ENCODE measurements at regions not wholly inside any gene's neighbourhood (a gene's known extent, or its start where the extent isn't known, plus 50 kb on each side); places are given as distances from the start of the nearest gene placed in this dataset.

- no peak for DNase-seq
Measured at GRCh38 chr1:112231331-112231730, 164.7 kb upstream of the CTTNBP2NL start.

GRCh38 chr1:112232848-112233247 lies 163.2 kb upstream of the CTTNBP2NL start:
- no peak for DNase-seq

DNA sequence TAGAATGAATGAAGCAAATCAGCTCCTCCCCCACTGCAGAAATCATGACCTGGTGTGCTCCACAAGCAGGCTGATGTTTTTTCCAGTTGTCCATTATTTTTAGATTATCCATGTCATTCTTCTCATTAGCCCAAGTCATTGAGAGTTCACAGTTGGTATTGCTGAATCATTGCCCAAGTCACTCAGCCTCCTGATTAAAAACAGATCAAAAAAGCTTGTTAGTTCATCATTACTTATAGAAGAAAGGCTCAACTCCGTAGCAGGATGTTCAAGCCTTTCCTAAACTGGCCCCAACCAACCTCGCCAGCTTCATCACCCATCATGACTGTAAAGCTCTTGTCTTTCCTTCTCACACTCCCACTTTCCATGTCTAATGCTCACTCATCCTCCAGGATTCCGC lies 161.3 kb upstream of the CTTNBP2NL start:
- DNase-seq: no peak

DNA sequence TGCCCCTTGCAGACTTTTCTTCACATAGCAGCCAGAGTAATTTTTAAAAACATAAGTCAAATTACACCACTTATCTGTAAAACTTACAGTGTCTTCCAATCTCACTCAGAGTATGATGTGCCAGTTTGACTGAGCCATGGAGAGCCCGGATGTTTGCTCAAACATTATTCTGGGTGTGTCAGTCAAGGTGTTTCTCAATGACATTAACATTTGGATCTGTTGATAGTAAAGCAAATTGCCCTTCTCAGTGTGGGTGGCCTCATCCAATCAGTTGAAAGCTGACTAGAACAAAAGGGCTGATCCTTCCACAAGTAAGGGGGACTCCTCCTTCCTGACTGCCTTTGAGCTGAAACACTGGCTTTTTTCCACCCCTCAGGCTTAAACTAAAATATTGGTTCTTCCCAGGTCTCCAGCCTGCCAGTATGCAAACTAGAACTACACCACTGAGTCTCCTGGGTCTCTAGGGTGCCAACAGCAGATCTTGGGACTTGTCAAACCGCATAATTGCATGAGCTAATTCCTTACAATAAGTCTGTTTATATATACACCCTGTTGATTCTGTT lies 157.9 kb upstream of the CTTNBP2NL start:
- DNase-seq: no peak

DNA sequence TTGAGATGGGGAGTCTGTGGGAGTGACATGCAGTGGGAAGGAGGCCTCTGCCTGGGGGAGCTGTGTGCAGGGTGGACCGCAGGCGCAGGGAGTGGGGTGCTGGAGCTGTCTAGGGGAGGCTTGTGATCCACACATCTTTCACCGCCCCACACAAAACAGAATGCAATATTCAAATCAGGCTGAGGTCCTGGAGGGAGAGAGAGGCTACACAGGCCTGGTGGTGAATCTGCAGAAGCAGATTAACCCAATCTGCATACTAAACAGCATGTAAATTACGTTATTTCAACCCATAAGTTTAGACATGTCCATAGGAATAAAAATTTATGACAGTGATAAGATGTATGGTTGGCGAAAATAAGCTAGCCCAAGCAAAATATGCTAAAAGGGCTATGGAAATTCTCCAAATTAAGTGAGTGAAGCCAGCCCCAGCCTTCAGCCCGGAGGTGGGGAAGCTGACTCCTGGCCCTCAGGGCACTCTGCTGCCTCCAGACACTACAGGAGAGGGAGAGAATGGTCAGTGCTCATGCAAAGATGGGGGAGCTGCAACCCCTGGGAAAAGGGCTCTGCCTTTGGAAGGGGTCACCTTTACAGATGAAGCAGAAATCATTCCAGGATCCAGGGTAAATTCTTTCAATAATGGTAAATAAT lies 156.2 kb upstream of the CTTNBP2NL start:
- no peak for DNase-seq

GRCh38 chr1:112242470-112242869 lies 153.5 kb upstream of the CTTNBP2NL start:
- no peak for DNase-seq

GRCh38 chr1:112244131-112244530 lies 151.9 kb upstream of the CTTNBP2NL start:
- no peak for DNase-seq

GRCh38 chr1:112245114-112245513 lies 150.9 kb upstream of the CTTNBP2NL start:
- DNase-seq: no peak

GRCh38 chr1:112247036-112247597 lies 148.9 kb upstream of the CTTNBP2NL start:
- no peak for DNase-seq

GRCh38 chr1:112247961-112248360 lies 148.1 kb upstream of the CTTNBP2NL start:
- no peak for DNase-seq

DNA sequence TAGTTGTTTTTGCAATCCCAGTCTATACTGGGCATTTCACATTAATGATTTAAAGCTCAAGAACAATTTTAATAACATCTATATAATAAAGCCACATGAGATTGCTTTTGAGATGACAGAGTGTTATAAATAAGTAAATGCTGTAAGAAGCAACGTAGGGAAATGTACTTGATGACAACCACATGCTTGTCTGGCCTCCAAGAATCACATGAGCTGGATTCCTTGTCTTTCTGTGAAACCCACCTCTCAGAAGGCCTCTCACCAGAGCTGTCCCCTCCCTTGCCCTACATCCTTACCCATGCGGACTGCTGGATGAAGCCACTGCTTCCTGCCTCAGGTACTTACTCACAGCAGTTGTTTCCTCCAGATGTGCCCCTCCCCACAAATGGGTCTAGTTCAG lies 145.1 kb upstream of the CTTNBP2NL start:
- DNase-seq: no peak

DNA sequence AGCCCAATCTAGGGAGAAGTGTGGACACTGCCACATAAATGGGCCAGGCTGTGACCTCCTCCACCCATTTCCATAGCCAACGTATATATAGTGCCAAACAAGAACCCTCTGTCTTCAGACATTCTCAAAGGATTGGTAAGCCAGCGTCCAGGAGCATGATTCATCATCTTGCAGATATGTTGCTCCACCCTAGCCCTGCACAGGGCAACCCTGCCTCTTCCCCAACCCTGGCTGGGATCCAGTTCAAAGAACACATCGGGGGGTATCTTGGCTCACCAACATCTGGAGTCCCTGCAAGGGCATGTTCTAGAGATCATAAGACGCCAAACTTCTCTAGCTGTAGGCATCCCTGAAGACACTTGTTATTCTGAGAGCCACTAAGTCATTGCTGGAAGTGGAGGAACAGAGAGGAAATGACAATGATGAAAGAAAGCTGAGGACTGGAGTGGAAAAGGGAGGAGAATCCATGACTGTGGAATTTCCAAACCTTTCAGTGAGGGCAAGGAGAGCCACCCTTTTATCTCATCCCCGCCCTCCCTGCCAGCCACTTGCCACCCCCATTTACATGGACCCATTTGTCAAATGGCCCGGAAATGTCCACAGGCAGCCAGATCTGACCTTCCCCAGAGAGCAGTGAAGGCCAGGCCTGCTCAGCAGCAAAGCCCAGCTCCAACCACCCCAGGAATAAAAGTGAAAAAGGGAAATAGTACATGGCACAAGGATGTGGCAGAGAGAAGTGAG lies 144.1 kb upstream of the CTTNBP2NL start:
- DNase-seq: no peak

- DNase-seq: no peak
Measured at GRCh38 chr1:112253366-112253765, 142.6 kb upstream of the CTTNBP2NL start.

DNA sequence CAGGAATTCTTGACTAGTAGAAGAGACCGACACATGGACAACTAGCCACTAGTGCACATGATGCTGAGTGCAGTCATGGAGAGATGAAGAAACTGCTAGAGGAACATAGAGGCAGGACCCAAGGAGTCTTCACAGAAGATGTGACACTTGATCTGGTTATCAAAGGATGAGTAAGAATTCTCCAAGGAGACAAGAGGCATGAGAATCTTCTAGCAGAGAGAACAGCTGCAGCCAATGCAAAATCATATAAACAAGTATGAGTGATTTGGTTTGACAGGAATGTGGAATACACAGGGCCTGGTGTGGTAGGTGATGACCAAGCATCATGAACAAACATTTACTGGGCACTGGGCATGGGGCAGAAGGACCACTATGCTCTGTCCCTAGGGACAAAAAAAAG lies 140.9 kb upstream of the CTTNBP2NL start:
- DNase-seq: no peak

DNA sequence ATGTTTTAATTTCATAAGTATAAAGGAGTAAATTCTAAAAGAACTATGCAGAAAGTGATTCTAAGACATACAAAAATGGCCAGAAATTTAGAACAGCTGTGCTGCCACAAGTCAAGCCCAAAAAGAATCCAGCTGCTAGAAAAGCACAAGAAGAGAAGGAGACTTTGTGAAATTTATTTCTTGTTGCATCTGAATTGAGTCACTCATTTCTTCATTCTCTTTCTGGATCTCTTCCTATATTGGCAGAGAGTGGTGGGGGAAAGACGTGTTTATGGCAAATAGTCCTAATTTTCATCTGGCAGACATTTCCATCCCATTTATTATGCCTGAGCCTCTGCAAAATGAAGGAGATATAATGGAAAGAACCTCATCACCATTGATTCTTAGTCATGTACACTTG lies 139.6 kb upstream of the CTTNBP2NL start:
- no peak for DNase-seq

DNA sequence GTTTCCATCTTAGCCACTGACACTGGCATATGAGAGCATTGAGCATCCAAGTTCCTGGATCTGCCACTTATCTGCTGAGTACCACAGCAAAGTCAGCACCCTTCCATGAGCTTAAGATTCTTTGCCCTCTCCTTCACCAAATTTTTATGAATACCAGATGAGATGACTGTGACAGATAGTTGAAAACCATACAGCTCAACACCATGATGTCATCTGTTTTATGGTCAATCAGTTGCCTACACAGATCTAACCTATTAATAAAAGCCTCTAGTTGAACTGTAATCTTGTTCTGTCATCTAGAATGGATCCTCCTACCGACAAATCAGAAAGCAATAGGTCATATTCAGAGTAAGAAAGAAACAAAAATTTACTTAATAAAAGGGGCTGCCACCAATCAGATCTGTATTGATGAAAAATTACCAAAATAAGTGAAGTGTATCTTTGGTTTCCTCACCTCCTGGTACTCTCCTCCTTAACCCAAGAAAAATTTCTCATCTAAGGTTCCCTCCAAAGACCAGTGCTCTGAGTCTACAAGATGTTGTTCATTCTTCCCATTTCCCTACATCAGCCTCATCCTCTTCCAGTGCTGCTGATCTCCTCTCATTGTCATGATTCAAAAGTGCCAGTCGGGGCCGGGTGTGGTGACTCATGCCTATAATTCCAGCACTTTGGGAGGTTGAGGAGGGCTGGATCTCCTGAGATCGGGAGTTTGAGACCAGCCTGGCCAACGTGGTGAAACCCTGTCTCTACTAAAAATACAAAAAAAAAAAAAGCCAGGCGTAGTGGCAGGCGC lies 138.8 kb upstream of the CTTNBP2NL start:
- no peak for DNase-seq

- DNase-seq: no peak
Measured at GRCh38 chr1:112260699-112261098, 135.3 kb upstream of the CTTNBP2NL start.

DNA sequence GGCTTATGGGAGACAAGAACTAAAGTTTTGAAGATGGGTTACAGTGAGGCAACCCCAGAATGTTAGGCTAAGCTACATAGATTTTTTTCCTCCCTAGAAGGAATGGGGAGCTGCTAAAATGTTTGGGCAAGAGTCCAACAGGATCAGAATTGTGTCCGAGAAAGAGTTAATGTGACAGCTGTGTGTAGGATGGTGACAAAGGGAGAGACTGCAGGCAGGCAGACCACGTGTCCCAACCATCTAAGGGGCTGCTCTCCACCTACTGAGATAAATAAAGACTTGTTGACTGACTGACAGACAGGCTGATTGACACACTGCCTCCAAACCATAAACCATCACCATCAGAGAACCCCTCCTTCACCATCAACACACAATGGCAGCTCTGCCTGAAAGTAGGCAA lies 133.7 kb upstream of the CTTNBP2NL start:
- DNase-seq: no peak

- DNase-seq: no peak
Measured at GRCh38 chr1:112263042-112263441, 133.0 kb upstream of the CTTNBP2NL start.

GRCh38 chr1:112263453-112263852 lies 132.6 kb upstream of the CTTNBP2NL start:
- DNase-seq: no peak

DNA sequence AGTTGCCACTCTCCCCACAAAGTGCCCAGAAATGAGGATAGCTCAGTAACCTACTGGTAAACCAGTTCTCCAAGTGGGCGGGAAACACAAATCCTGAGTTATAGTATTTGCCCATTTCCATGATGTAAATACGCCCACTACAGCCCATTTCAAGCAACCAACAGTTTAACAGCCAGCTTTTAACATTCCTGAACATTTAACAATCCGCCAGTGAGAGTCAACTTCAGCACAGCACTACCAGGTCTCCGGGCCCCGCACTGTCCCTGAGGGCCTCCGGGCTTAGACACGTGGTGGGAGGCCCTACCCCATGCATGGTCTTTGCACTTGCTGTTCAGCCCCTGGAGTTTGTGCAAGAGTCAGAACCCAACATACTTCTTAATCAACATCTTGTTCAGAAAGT lies 132.0 kb upstream of the CTTNBP2NL start:
- DNase-seq: no peak

DNA sequence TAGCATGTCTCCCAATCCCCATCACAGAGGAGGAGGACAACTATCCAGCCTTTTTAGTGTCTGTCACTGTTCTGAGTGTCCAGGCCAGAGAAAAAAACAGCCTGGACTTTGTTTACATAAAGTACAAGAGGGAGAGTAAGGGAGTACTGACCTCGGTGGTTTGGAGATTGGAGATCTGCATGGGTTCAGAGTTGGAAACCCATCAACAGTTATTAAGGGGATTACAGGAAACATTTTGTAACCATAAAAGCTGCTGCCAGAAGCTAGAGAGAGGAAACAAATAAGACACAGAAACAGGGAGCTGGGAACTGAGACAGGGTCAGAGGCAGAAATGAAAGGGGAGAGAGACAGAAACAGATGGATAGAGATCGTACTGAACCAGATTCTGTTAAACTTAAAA lies 131.5 kb upstream of the CTTNBP2NL start:
- no peak for DNase-seq

DNA sequence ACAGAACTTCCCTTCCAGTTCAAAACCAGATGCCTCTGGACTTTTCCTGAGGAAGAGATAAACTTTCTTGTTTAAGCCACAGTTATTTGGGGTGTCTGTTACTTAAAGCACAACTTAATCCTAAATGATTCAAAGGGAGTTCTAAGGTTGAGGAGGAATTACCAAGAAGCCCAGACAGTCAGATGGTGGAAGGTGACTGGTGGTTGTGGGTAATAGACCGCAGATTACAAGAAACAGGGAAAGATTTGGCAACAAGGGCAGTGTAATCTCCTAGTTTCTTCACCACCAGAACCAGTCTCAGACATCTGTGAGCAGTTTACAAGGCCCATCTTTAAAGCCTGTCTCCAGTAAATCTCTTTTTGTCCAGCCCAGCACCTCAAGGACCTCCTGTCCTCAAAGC lies 130.1 kb upstream of the CTTNBP2NL start:
- no peak for DNase-seq

Data from activated CD8-positive, alpha-beta memory T cell treated with anti-CD3 and anti-CD28 coated beads, Interleukin-2, amount 50 U/mL, for 48 hours (primary cell).